Stimulated activated memory B cell treated with anti-CD40 and anti-IgM and Interleukin-4, amounts not matched to agents 10 μg/mL and 1 μg/mL and 100 μg/mL, for 72 hours (primary cell): ENCODE measurements at regions not wholly inside any gene's neighbourhood (a gene's known extent, or its start where the extent isn't known, plus 50 kb on each side); places are given as distances from the start of the nearest gene placed in this dataset.
"Not testable (repeated sequence)": the region's sequence is repeated elsewhere in the genome, so short reads cannot be mapped to it uniquely, and the experiment has no call there.

Source experiments
- ATAC-seq: fragments of 150-1000 bp; cut with Tn5 transposase; 2 replicates; pipeline ENCODE4 v1.10.0; 2021
- H3K27ac Mint-ChIP-seq: one replicate; pipeline ENCODE4 v1.8.0; 2022; ENCODE audit warnings: mild to moderate bottlenecking, mixed read lengths
- H3K27me3 Mint-ChIP-seq: one replicate; pipeline ENCODE4 v1.8.0; 2022; ENCODE audit warnings: mixed read lengths
- H3K36me3 Mint-ChIP-seq: one replicate; pipeline ENCODE4 v1.8.0; 2022; ENCODE audit warnings: mixed read lengths
- H3K4me1 Mint-ChIP-seq: one replicate; pipeline ENCODE4 v1.8.0; 2022; ENCODE audit warnings: mixed read lengths
- H3K4me3 Mint-ChIP-seq: one replicate; pipeline ENCODE4 v1.8.0; 2022; ENCODE audit warnings: mild to moderate bottlenecking, moderate library complexity, mixed read lengths
- H3K9me3 Mint-ChIP-seq: one replicate; pipeline ENCODE4 v1.8.0; 2022; ENCODE audit warnings: mixed read lengths

- Mint-ChIP-seq H3K36me3 (peaks cover 61% of the 10 kb centered on the region), H3K27ac (no peak overlapping the region), H3K4me1 (no peaks in the 10 kb centered on the region), H3K9me3 (peaks cover 3% of the 10 kb centered on the region), H3K4me3 (no peak overlapping the region), H3K27me3 (no peaks in the 10 kb centered on the region)
- no peak for ATAC-seq
Observed at GRCh38 chr2:186308347-186308746, 177.7 kb upstream of the ZC3H15 start.

GRCh38 chr2:186309901-186310300 lies 176.2 kb upstream of the ZC3H15 start:
- Mint-ChIP-seq H3K27me3 (no peaks in the 10 kb centered on the region), H3K36me3 (peaks cover 77% of the 10 kb centered on the region), H3K9me3 (peaks cover 11% of the 10 kb centered on the region), H3K4me3 (no peak overlapping the region), H3K4me1 (no peaks in the 10 kb centered on the region), H3K27ac (no peak overlapping the region)
- ATAC-seq: no peak

DNA sequence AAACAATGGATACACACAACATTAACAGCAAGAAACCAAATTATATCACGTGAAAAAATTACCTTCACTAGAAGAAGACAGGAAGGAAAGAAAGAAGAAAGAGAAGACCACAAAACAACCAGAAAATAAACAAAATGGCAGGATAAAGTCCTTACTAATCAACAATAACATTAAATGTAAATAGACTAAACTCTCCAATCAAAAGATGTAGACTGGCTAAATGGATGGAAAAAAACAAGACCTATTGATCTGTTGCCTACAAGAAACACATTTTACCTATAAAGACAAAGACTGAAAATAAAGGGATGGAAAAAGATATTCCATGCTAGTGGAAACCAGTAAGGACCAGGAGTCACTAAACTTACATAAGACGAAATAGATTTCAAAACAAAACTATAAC lies 167.0 kb upstream of the ZC3H15 start:
- H3K36me3 Mint-ChIP-seq: peaks cover 47% of the 10 kb centered on the region

DNA sequence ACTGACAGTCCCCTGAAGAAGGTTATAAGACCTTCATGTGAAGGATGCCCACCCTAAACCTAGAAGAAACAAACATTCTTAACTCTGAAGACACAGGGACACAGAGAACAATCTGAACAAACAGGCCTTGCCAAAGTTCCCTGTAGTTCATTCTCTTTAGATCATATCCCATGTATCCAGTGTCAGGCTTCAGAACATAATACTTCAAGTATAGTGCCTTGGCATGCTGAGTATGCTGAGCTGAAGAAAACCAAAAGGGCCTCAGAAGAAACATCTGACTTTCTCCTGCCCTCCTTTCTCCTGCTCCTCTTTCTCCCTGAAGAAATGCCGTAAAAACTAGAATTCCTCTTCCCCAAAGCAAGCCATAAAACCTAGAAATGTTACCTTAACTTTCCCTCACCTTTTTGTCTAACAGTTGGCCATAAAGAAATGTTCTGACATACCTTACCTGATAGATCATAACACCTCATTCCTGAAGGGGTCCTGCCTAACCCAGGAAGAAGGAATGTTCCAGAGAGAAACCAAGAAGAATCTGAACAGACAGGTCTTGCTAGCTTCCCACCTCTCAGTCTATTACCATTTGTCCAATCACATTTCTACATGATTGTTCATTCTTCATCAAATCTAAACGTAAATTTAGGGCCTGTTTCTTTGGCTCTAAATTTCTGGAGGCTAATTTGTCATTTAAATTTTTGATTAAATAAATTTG lies 160.1 kb upstream of the ZC3H15 start:
- no peaks in the 10 kb centered on the region for H3K4me1 Mint-ChIP-seq
- H3K4me3 Mint-ChIP-seq: no peak overlapping the region
- no peak overlapping the region for H3K27ac Mint-ChIP-seq
- no peaks in the 10 kb centered on the region for H3K27me3 Mint-ChIP-seq
- H3K36me3 Mint-ChIP-seq: peaks cover 21% of the 10 kb centered on the region
- peaks cover 10% of the 10 kb centered on the region for H3K9me3 Mint-ChIP-seq
- ATAC-seq: no peak

More for the DNA sequence above, 167.0 kb upstream of the ZC3H15 start:
- H3K27me3 Mint-ChIP-seq: no peaks in the 10 kb centered on the region
- no peak overlapping the region for H3K27ac Mint-ChIP-seq
- no peak for ATAC-seq
- no peak overlapping the region for H3K4me3 Mint-ChIP-seq
- H3K9me3 Mint-ChIP-seq: peaks cover 26% of the 10 kb centered on the region
- H3K4me1 Mint-ChIP-seq: no peaks in the 10 kb centered on the region

GRCh38 chr2:186327251-186327868 lies 158.7 kb upstream of the ZC3H15 start:
- Mint-ChIP-seq H3K4me1 (no peaks in the 10 kb centered on the region), H3K27me3 (no peaks in the 10 kb centered on the region), H3K9me3 (peaks cover 11% of the 10 kb centered on the region), H3K4me3 (no peak overlapping the region), H3K36me3 (peaks cover 25% of the 10 kb centered on the region), H3K27ac (no peak overlapping the region)
- ATAC-seq: no peak

- no peaks in the 10 kb centered on the region for H3K4me1 Mint-ChIP-seq
- H3K9me3 Mint-ChIP-seq: peaks cover 5% of the 10 kb centered on the region
- H3K36me3 Mint-ChIP-seq: peaks cover 13% of the 10 kb centered on the region
- H3K4me3 Mint-ChIP-seq: no peak overlapping the region
- no peak for ATAC-seq
- no peaks in the 10 kb centered on the region for H3K27me3 Mint-ChIP-seq
- no peak overlapping the region for H3K27ac Mint-ChIP-seq
Observed at GRCh38 chr2:186328838-186329237, 157.2 kb upstream of the ZC3H15 start.

- no peaks in the 10 kb centered on the region for H3K27me3 Mint-ChIP-seq
- H3K36me3 Mint-ChIP-seq: peaks cover 15% of the 10 kb centered on the region
- H3K27ac Mint-ChIP-seq: no peak overlapping the region
- H3K9me3 Mint-ChIP-seq: peaks cover 14% of the 10 kb centered on the region
- H3K4me3 Mint-ChIP-seq: no peak overlapping the region
- H3K4me1 Mint-ChIP-seq: no peaks in the 10 kb centered on the region
- ATAC-seq: no peak
Observed at GRCh38 chr2:186330050-186330449, 156.0 kb upstream of the ZC3H15 start.

DNA sequence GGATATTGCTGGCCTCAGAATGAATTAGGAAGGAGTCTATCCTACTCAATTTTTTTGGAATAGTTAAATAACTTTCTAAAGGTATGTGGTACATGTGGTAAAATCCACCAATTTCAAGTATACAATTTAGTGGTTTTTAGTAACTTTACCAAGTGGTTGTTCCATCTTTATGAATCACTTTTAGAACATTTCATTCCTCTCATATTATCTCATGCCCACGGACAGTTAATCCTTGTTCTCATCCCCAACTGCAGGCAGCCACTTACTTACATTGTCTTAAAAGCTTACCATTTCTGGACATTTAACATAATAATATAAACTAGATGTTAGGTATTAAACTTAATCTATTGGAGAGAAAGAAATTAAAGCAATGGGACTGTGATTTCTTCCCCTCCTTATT lies 146.3 kb upstream of the ZC3H15 start:
- no peaks in the 10 kb centered on the region for H3K4me1 Mint-ChIP-seq
- ATAC-seq: no peak
- no peak overlapping the region for H3K4me3 Mint-ChIP-seq
- no peak overlapping the region for H3K27ac Mint-ChIP-seq
- H3K27me3 Mint-ChIP-seq: no peaks in the 10 kb centered on the region
- H3K36me3 Mint-ChIP-seq: peaks cover 27% of the 10 kb centered on the region
- peaks cover 5% of the 10 kb centered on the region for H3K9me3 Mint-ChIP-seq

DNA sequence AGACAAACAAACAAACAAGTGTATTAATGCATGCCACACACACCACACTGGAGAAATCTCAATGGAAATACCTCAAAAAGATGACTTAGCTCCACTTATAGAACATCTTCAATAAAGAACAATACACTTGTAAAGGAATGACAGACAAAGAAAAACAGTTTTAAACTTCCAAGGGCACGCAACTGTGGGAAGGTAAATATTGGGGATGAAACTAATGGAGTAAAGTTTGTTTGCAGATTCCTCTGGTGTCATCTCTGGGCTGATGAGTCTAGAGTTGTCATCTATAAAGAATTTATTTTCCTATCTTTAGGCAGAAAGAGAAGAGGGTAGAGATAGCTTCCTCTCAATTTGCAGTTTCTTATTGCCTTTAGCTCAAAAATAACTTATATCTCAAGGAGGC lies 144.0 kb upstream of the ZC3H15 start:
- no peak overlapping the region for H3K27ac Mint-ChIP-seq
- H3K27me3 Mint-ChIP-seq: no peaks in the 10 kb centered on the region
- H3K9me3 Mint-ChIP-seq: peaks cover 2% of the 10 kb centered on the region
- H3K4me1 Mint-ChIP-seq: peaks cover 8% of the 10 kb centered on the region
- peaks cover 29% of the 10 kb centered on the region for H3K36me3 Mint-ChIP-seq
- no peak overlapping the region for H3K4me3 Mint-ChIP-seq
- no peak for ATAC-seq

GRCh38 chr2:186345745-186346144 lies 140.3 kb upstream of the ZC3H15 start:
- H3K9me3 Mint-ChIP-seq: peaks cover 4% of the 10 kb centered on the region
- no peak overlapping the region for H3K4me3 Mint-ChIP-seq
- H3K36me3 Mint-ChIP-seq: peaks cover 20% of the 10 kb centered on the region
- no peak for ATAC-seq
- no peak overlapping the region for H3K27ac Mint-ChIP-seq
- H3K4me1 Mint-ChIP-seq: peaks cover 13% of the 10 kb centered on the region
- H3K27me3 Mint-ChIP-seq: no peaks in the 10 kb centered on the region

DNA sequence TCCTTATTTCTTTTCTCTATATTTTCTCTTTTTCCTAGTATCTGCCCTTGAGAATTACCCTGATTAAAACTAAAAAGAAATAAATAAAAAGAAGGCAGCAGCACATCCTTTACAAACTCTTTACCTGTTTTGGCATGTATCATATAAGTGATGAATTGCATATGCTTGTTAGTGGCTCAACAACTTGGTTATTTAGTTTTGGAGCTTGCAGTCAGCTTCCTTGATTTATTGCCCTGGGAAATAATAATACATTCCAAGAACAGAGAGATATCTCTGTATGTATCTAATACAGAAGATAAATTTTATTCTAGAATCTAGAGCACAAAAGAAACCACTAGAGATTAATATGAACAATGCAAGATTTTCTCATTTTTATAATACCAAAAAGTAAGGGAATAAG lies 139.8 kb upstream of the ZC3H15 start:
- ATAC-seq: no peak
- H3K36me3 Mint-ChIP-seq: peaks cover 20% of the 10 kb centered on the region
- peaks cover 13% of the 10 kb centered on the region for H3K4me1 Mint-ChIP-seq
- no peak overlapping the region for H3K4me3 Mint-ChIP-seq
- no peak overlapping the region for H3K27ac Mint-ChIP-seq
- H3K27me3 Mint-ChIP-seq: no peaks in the 10 kb centered on the region
- peaks cover 6% of the 10 kb centered on the region for H3K9me3 Mint-ChIP-seq

DNA sequence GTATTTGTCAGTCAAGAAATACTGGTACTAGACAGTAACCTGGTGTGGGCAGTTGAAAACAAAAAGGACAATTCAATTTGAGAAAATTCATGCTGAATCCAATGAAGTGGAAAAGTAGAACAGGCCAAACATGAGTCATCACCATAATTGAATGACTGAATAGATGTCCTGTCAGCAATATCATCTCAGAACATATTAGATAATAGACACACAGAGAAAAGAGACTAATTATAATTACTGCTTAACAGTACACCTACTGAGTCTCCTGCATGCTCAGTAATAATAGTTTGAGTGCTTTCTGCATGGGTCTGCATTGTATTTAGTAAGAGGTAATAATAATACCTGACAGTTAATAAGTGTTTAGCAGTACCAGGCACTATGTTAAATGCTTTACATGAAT lies 138.6 kb upstream of the ZC3H15 start:
- no peak for ATAC-seq
- H3K9me3 Mint-ChIP-seq: peaks cover 8% of the 10 kb centered on the region
- no peak overlapping the region for H3K27ac Mint-ChIP-seq
- no peak overlapping the region for H3K4me3 Mint-ChIP-seq
- H3K36me3 Mint-ChIP-seq: peaks cover 16% of the 10 kb centered on the region
- peaks cover 13% of the 10 kb centered on the region for H3K4me1 Mint-ChIP-seq
- H3K27me3 Mint-ChIP-seq: no peaks in the 10 kb centered on the region

GRCh38 chr2:186348200-186348599 lies 137.9 kb upstream of the ZC3H15 start:
- peaks cover 13% of the 10 kb centered on the region for H3K4me1 Mint-ChIP-seq
- ATAC-seq: no peak
- no peak overlapping the region for H3K4me3 Mint-ChIP-seq
- no peak overlapping the region for H3K27ac Mint-ChIP-seq
- peaks cover 15% of the 10 kb centered on the region for H3K36me3 Mint-ChIP-seq
- H3K9me3 Mint-ChIP-seq: peaks cover 9% of the 10 kb centered on the region
- H3K27me3 Mint-ChIP-seq: no peaks in the 10 kb centered on the region

DNA sequence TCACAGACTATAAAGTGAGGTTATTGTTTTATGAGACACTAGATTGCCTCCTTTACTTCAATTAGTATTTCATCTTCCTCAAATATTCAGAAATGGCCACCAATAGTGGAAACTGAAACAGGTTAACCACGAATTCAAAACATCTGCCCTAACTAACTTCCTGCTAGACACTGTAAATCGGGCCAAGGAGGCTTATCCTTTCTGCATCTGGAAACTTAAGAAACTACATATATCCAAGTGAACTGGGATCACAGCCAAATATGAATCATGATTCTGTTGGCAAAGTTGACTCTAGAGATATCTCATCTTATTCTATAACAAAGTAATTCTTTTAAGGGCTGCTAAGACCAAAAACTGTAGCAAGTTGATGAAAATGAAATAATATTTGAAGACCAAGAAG lies 136.6 kb upstream of the ZC3H15 start:
- Mint-ChIP-seq H3K9me3 (peaks cover 15% of the 10 kb centered on the region), H3K4me1 (peaks cover 13% of the 10 kb centered on the region), H3K27ac (no peak overlapping the region)

GRCh38 chr2:186354160-186354559 lies 131.9 kb upstream of the ZC3H15 start:
- ATAC-seq, H3K4me1 Mint-ChIP-seq, H3K27ac Mint-ChIP-seq, H3K27me3 Mint-ChIP-seq, H3K4me3 Mint-ChIP-seq: not testable (repeated sequence)
- H3K9me3 Mint-ChIP-seq: peaks cover 22% of the 10 kb centered on the region
- H3K36me3 Mint-ChIP-seq: peaks cover 35% of the 10 kb centered on the region

More for the DNA sequence above, 136.6 kb upstream of the ZC3H15 start:
- Mint-ChIP-seq H3K4me3 (no peak overlapping the region), H3K36me3 (peaks cover 21% of the 10 kb centered on the region), H3K27me3 (no peaks in the 10 kb centered on the region)
- ATAC-seq: no peak

DNA sequence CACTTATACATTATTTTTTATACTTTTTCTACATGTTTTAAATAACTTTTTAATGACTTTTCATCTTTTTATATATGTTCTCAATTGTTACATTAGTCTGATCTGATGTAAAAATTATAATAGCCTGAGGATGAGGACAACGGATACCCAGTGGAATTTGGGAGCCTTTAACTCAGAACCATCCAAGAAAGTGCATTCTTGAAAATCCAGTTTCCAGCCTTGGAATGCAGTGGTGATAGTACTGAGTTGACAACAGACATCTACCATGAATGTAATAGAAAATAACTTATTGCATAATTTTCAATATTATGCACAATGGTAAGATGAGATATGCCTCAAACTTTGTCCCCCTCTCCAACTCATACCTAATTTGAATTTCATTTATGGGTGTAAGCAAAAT lies 120.7 kb upstream of the ZC3H15 start:
- peaks cover 39% of the 10 kb centered on the region for H3K36me3 Mint-ChIP-seq
- H3K9me3 Mint-ChIP-seq: peaks cover 7% of the 10 kb centered on the region
- no peak overlapping the region for H3K4me3 Mint-ChIP-seq
- no peak for ATAC-seq
- no peaks in the 10 kb centered on the region for H3K27me3 Mint-ChIP-seq
- no peak overlapping the region for H3K27ac Mint-ChIP-seq
- no peaks in the 10 kb centered on the region for H3K4me1 Mint-ChIP-seq
